ENCODE measurements at regions not wholly inside any gene's neighbourhood (a gene's known extent, or its start where the extent isn't known, plus 50 kb on each side); places are given as distances from the start of the nearest gene placed in this dataset.
"Not testable (repeated sequence)": the region's sequence is repeated elsewhere in the genome, so short reads cannot be mapped to it uniquely, and the experiment has no call there.

DNA sequence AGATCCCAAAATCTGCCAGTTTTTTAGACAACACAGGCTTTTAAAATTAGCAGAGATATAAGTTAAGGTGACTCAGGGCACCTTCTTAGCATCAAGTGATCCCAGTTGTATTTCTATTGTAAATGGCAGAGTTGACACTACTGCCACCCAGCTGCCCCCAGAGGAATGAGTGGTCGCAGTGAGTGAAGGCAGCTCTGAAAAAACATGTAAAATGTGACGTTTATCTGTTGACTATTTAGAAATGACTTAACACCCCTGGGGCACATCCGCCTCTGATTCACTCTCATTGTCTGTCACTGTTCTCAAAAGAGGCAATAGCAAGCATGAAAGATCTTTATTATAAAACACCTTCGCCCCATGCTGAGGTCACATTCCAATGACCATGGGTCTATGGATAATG lies 592.4 kb downstream of the ACTRT1 start:
- 30 to 43% methylated on average over 4 of the region's 4 CpGs for WGBS, 2 donors
- no peak for DNase-seq (ENCODE audit: low spot score in 2 of 2)
- TF ChIP-seq CTCF (IDR thresholded peaks at IDR 0.05), result no peak
- no peak for TF ChIP-seq POLR2A (IDR thresholded peaks at IDR 0.05)
- intact Hi-C loops (cut with DNase I; ENCODE audit: low total_unique reads), result no loop called here
- H3K4me3 ChIP-seq (ENCODE audit: low read depth, poor library complexity, severe bottlenecking), result no peak overlapping the region

GRCh38 chrX:127457161-127457560 lies 595.0 kb downstream of the ACTRT1 start:
- no peak for DNase-seq (ENCODE audit: low spot score in 2 of 2)
- no peak for TF ChIP-seq CTCF (IDR thresholded peaks at IDR 0.05)
- no peak for TF ChIP-seq POLR2A (IDR thresholded peaks at IDR 0.05)
- intact Hi-C loops (cut with DNase I; ENCODE audit: low total_unique reads), result no loop called here

DNA sequence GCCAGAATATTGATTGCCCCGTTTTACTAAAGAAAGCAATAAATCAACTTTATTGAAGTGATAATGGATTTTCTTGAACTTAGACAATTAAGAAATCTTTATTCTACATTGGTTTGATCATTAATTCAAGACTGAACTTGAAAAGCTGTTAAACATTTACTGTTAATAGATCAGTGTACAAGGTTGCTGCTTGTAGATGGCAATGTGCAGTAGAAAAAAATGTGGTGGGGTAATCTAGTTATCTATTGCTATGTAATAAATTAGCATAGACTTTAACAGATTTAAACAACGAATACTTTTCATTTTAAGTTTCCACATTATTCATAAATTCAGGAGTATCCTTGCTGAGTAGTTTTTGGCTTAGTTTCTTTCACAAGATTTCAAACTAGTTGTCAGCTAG lies 612.5 kb downstream of the ACTRT1 start:
- 39 to 42% methylated on average over 2 of the region's 2 CpGs for WGBS, 2 donors
- no peak for DNase-seq (ENCODE audit: low spot score in 2 of 2)
- intact Hi-C loops (cut with DNase I; ENCODE audit: low total_unique reads), result no loop called here
- H3K4me3 ChIP-seq (ENCODE audit: low read depth, poor library complexity, severe bottlenecking), result no peak overlapping the region
- no peak for TF ChIP-seq CTCF (IDR thresholded peaks at IDR 0.05)
- no peak for TF ChIP-seq POLR2A (IDR thresholded peaks at IDR 0.05)

More at GRCh38 chrX:127457161-127457560, 595.0 kb downstream of the ACTRT1 start:
- H3K4me3 ChIP-seq (ENCODE audit: low read depth, poor library complexity, severe bottlenecking), result no peak overlapping the region

- TF ChIP-seq CTCF (IDR thresholded peaks at IDR 0.05) (no peak), POLR2A (IDR thresholded peaks at IDR 0.05) (no peak)
Observed at GRCh38 chrX:127405946-127406345, 586.4 kb downstream of the PRR32 start.

GRCh38 chrX:127404161-127404560 lies 584.6 kb downstream of the PRR32 start:
- intact Hi-C loops (cut with DNase I; ENCODE audit: low total_unique reads), result no loop called here
- DNase-seq (ENCODE audit: low spot score in 2 of 2), result no peak
- TF ChIP-seq CTCF (IDR thresholded peaks at IDR 0.05) (no peak), POLR2A (IDR thresholded peaks at IDR 0.05) (no peak)
- no peak overlapping the region for H3K4me3 ChIP-seq (ENCODE audit: low read depth, poor library complexity, severe bottlenecking)
- WGBS, 2 donors, result 41 to 44% methylated on average over 1 of the region's 1 CpG

More at GRCh38 chrX:127405946-127406345, 586.4 kb downstream of the PRR32 start:
- no peak overlapping the region for H3K4me3 ChIP-seq (ENCODE audit: low read depth, poor library complexity, severe bottlenecking)
- no peak for DNase-seq (ENCODE audit: low spot score in 2 of 2)
- intact Hi-C loops (cut with DNase I; ENCODE audit: low total_unique reads), result no loop called here
- WGBS, 2 donors, result 51 to 65% methylated on average over 2 of the region's 2 CpGs

DNA sequence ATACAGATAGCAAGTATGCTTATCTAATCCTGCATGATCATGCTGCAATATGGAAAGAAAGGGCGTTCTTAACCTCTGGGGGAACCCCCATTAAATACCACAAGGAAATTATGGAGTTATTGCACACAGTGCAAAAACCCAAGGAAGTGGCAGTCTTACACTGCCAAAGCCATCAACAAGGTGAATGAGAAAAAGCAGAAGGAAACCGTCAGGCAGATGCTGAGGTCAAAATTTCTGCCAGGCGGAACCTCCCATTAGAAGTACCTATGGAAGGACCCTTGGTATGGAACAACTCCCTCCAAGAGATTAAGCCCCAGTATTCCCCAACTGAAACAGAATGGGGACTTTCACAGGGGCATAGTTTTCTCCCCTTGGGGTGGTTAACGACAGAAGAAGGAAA lies 580.7 kb downstream of the PRR32 start:
- intact Hi-C loops (cut with DNase I; ENCODE audit: low total_unique reads); H3K4me3 ChIP-seq (ENCODE audit: low read depth, poor library complexity, severe bottlenecking); DNase-seq (ENCODE audit: low spot score in 2 of 2): not testable (repeated sequence)
- WGBS, 2 donors, result 65 to 80% methylated on average over 4 of the region's 4 CpGs
